ENCODE measurements at regions not wholly inside any gene's neighbourhood (a gene's known extent, or its start where the extent isn't known, plus 50 kb on each side); places are given as distances from the start of the nearest gene placed in this dataset.

- no peak for TF ChIP-seq CTCF (conservative IDR thresholded peaks at IDR 0.05; ENCODE audit: low read depth in 2 of 2)
Measured at GRCh38 chr17:72565006-72565405, 444.2 kb downstream of the SOX9 start (continued).

GRCh38 chr17:72565758-72566157 is 444.9 kb downstream of the SOX9 start:
- Histone ChIP-seq H3K27ac (ENCODE audit: low read depth) (no peak overlapping the region), H3K36me3 (ENCODE audit: insufficient read depth) (no peaks in the 10 kb centered on the region), H3K4me2 (no peak overlapping the region), H3K79me2 (replicated peaks; ENCODE audit: insufficient read depth) (no peaks in the 10 kb centered on the region), H3K27me3 (ENCODE audit: insufficient read depth) (no peaks in the 10 kb centered on the region), H3K4me1 (ENCODE audit: insufficient read depth) (no peaks in the 10 kb centered on the region), H3F3A (replicated peaks; ENCODE audit: low read depth) (no peaks in the 10 kb centered on the region), H4K20me1 (replicated peaks; ENCODE audit: insufficient read depth) (no peaks in the 10 kb centered on the region), H2AFZ (no peak overlapping the region), H3K4me3 (no peak overlapping the region), H3K9me2 (ENCODE audit: insufficient read depth) (peaks cover 6% of the 10 kb centered on the region; the same call in 1 of the 2 replicates)
- Mint-ChIP-seq H3K36me3 (ENCODE audit: low read depth) (no peaks in the 10 kb centered on the region), H3K4me3 (no peak overlapping the region), H3K4me1 (no peaks in the 10 kb centered on the region), H3K9me3 (no peaks in the 10 kb centered on the region), H3K27me3 (ENCODE audit: insufficient read depth, low read depth, poor library complexity) (peaks cover 4% of the 10 kb centered on the region), H3K27ac (no peak overlapping the region)
- DNase-seq (ENCODE audit: low spot score) = no peak
- ATAC-seq = no peak
- TF ChIP-seq REST (IDR thresholded peaks at IDR 0.05; ENCODE audit: unreplicated experiment) (no peak), STAT1 (IDR thresholded peaks at IDR 0.05; ENCODE audit: unreplicated experiment) (no peak), ZNF114 (CRISPR knock-in tag; IDR thresholded peaks at IDR 0.05) (no peak), NANOG (IDR thresholded peaks at IDR 0.05; ENCODE audit: borderline replicate concordance) (no peak), EZH2 (IDR thresholded peaks at IDR 0.05; ENCODE audit: low read depth, unreplicated experiment) (no peak), ETS1 (IDR thresholded peaks at IDR 0.05) (no peak), CTCF (conservative IDR thresholded peaks at IDR 0.05; ENCODE audit: low read depth in 2 of 2) (no peak), EZH2phosphoT487 (IDR thresholded peaks at IDR 0.05; ENCODE audit: unreplicated experiment) (no peak), POLR2AphosphoS5 (IDR thresholded peaks at IDR 0.05; ENCODE audit: low read depth) (no peak), CREB1 (CRISPR knock-in tag; IDR thresholded peaks at IDR 0.05; ENCODE audit: low read depth) (no peak), ZNF462 (CRISPR knock-in tag; IDR thresholded peaks at IDR 0.05) (no peak)

Data from GM23338 (cell line).